ENCODE measurements at regions not wholly inside any gene's neighbourhood (a gene's known extent, or its start where the extent isn't known, plus 50 kb on each side); places are given as distances from the start of the nearest gene placed in this dataset.

DNA sequence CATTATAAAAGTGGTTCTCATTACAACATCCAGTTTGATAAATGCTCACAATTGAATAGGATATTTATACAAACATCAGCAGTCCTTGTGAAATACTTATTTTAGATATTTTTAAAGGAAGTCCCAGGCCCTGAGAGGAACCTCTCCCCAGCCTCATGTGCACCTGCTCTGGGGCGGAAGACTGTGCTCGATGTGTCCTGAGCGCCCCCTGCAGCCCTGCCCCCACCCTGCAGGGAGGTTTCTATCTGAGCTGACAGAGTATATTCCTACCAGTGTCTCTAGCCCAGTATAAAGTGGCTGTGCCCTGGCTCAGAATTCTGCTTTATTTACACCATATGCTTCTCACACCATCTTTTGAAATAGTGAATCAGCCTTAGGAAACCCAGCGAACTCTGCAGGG is 1349.1 kb downstream of the TMEM121 start:
- ChIA-PET CTCF (no interaction called here), POLR2A (ENCODE audit: low non-redundant PET) (no interaction called here)
- Histone ChIP-seq H3K27me3 (replicated peaks; ENCODE audit: insufficient read depth, low read depth, low read length, poor library complexity) (no peaks in the 10 kb centered on the region), H3K27ac (ENCODE audit: low read depth, low read length, poor library complexity, severe bottlenecking) (no peak overlapping the region), H3K36me3 (ENCODE audit: insufficient read depth, low read length, poor library complexity, severe bottlenecking) (no peaks in the 10 kb centered on the region), H3K4me1 (ENCODE audit: insufficient read depth, low read length, poor library complexity, severe bottlenecking) (no peaks in the 10 kb centered on the region), H3K4me3 (ENCODE audit: low read depth, low read length, poor library complexity, severe bottlenecking) (no peak overlapping the region), H3K9me3 (ENCODE audit: low read depth, low read length, poor library complexity, severe bottlenecking) (no peaks in the 10 kb centered on the region)
- BruUV-seq (replicated peaks) = no TSS peak
- no peak for TF ChIP-seq EZH2 (IDR thresholded peaks at IDR 0.05; ENCODE audit: borderline replicate concordance, low read depth, low read length, poor library complexity, severe bottlenecking)
- TF ChIP-seq, protein P1, sequence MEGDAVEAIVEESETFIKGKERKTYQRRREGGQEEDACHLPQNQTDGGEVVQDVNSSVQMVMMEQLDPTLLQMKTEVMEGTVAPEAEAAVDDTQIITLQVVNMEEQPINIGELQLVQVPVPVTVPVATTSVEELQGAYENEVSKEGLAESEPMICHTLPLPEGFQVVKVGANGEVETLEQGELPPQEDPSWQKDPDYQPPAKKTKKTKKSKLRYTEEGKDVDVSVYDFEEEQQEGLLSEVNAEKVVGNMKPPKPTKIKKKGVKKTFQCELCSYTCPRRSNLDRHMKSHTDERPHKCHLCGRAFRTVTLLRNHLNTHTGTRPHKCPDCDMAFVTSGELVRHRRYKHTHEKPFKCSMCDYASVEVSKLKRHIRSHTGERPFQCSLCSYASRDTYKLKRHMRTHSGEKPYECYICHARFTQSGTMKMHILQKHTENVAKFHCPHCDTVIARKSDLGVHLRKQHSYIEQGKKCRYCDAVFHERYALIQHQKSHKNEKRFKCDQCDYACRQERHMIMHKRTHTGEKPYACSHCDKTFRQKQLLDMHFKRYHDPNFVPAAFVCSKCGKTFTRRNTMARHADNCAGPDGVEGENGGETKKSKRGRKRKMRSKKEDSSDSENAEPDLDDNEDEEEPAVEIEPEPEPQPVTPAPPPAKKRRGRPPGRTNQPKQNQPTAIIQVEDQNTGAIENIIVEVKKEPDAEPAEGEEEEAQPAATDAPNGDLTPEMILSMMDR (conservative IDR thresholded peaks at IDR 0.05; ENCODE audit: low read depth, low read length) = peak; percentile 63
- peak; percentile 47 for DNase-seq (ENCODE audit: low spot score)
- intact Hi-C loops (cut with micrococcal nuclease; ENCODE audit: unreplicated experiment) = no loop called here

DNA sequence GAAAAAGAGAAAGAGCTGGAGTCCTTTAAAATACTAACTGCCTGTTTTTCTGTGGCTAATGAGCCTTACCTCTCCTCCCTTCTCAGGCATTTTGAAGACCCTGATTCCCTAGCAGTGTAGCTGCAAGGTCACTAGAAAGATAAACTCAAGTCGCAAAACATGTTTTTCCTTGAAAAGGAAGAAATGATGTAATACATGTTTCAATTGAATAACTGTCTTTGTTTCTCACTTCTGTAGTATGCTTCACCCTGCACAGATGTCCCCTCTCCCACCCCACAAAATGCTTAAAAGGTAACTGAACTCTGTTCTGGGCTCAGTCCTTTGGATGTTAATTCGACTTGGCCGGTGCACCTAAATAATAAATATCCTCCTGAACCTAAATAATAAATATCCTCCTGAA is 1350.3 kb downstream of the TMEM121 start:
- Histone ChIP-seq H3K36me3 (ENCODE audit: insufficient read depth, low read length, poor library complexity, severe bottlenecking) (no peaks in the 10 kb centered on the region), H3K4me3 (ENCODE audit: low read depth, low read length, poor library complexity, severe bottlenecking) (no peak overlapping the region), H3K4me1 (ENCODE audit: insufficient read depth, low read length, poor library complexity, severe bottlenecking) (no peaks in the 10 kb centered on the region), H3K27me3 (replicated peaks; ENCODE audit: insufficient read depth, low read depth, low read length, poor library complexity) (no peaks in the 10 kb centered on the region), H3K9me3 (ENCODE audit: low read depth, low read length, poor library complexity, severe bottlenecking) (no peaks in the 10 kb centered on the region), H3K27ac (ENCODE audit: low read depth, low read length, poor library complexity, severe bottlenecking) (no peak overlapping the region)
- POLR2A ChIA-PET (ENCODE audit: low non-redundant PET) = no interaction called here
- intact Hi-C loops (cut with micrococcal nuclease; ENCODE audit: unreplicated experiment) = no loop called here
- no TSS peak for BruUV-seq (replicated peaks)
- no peak for DNase-seq (ENCODE audit: low spot score)
- TF ChIP-seq, protein P1 (conservative IDR thresholded peaks at IDR 0.05; ENCODE audit: low read depth, low read length) = no peak
- no peak for TF ChIP-seq EZH2 (IDR thresholded peaks at IDR 0.05; ENCODE audit: borderline replicate concordance, low read depth, low read length, poor library complexity, severe bottlenecking)
- CTCF ChIA-PET = no interaction called here

DNA sequence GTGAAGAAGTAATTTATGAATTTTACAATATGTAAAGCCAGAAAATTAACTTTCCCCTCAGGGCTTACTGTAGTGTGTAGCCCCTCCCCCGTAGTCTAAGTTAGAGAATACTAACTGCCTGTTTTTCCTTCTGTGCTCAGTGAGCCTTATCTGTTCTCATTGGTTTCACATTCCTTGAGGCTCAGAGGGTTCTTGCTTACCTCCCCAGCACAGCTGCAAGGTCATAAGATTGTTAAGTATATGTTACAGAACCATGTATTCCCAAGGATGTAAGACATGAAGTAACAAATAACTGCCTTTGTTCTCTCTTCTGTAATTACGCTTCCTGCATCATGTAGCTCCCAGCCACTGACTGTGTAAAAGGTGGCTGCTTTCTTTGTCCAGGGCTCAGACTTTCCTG is 1351.1 kb downstream of the TMEM121 start:
- H3K27me3 ChIP-seq (replicated peaks; ENCODE audit: insufficient read depth, low read depth, low read length, poor library complexity) = no peaks in the 10 kb centered on the region
- no peak for DNase-seq (ENCODE audit: low spot score)
- no peak overlapping the region for H3K4me3 ChIP-seq (ENCODE audit: low read depth, low read length, poor library complexity, severe bottlenecking)
- no peaks in the 10 kb centered on the region for H3K9me3 ChIP-seq (ENCODE audit: low read depth, low read length, poor library complexity, severe bottlenecking)
- H3K36me3 ChIP-seq (ENCODE audit: insufficient read depth, low read length, poor library complexity, severe bottlenecking) = no peaks in the 10 kb centered on the region
- no TSS peak for BruUV-seq (replicated peaks)
- intact Hi-C loops (cut with micrococcal nuclease; ENCODE audit: unreplicated experiment) = no loop called here
- ChIA-PET CTCF (no interaction called here), POLR2A (ENCODE audit: low non-redundant PET) (no interaction called here)
- no peaks in the 10 kb centered on the region for H3K4me1 ChIP-seq (ENCODE audit: insufficient read depth, low read length, poor library complexity, severe bottlenecking)
- TF ChIP-seq, protein P1 (conservative IDR thresholded peaks at IDR 0.05; ENCODE audit: low read depth, low read length) = no peak
- H3K27ac ChIP-seq (ENCODE audit: low read depth, low read length, poor library complexity, severe bottlenecking) = no peak overlapping the region
